ENCODE measurements at regions not wholly inside any gene's neighbourhood (a gene's known extent, or its start where the extent isn't known, plus 50 kb on each side); places are given as distances from the start of the nearest gene placed in this dataset.

DNA sequence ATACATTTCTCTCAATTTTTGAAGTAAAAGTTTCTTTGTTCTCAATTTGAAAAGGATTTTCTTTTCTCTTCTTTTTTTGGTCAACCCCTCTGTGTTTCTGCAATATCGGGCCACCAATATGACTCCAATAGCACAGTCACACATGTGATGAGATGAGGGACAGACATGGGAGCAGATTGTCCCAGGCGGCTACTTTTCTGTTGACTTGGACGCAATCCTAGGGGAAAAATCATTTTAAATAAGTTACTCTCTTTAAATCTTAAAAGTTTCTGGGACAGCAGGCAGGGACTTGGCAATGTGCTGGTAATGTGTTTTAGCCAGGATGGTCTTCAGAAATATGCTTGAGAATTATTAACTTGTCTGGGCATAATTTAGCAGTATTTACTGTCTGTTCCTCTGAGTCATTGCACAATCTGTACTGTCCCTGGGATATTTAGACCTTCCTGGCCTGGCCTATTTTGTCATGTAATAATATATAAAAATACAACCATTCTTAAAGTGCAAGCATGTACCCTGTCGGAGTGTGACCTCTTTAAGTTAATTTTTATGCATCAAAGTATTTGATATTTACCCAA lies 388.5 kb upstream of the FANCL start:
- Histone ChIP-seq H3K27ac (ENCODE audit: low read length) (no peak overlapping the region), H3K4me1 (ENCODE audit: control insufficient read depth, insufficient read depth, low read length) (peaks cover 17% of the 10 kb centered on the region), H3K4me3 (ENCODE audit: low read depth in 2 of 2, low read length in 2 of 2) (no peak overlapping the region), H3K27me3 (ENCODE audit: control insufficient read depth, insufficient read depth, low read length) (no peaks in the 10 kb centered on the region), H3K9me3 (ENCODE audit: control insufficient read depth, insufficient read depth, low read depth, low read length) (no peaks in the 10 kb centered on the region), H3K36me3 (ENCODE audit: control insufficient read depth, insufficient read depth, low read length) (no peaks in the 10 kb centered on the region)
- no peak for DNase-seq (ENCODE audit: low read depth, low spot score)
- no peak for ATAC-seq
- in situ Hi-C loops (cut with HindIII; ENCODE audit: low pct_unique_long_range_greater_than_20kb, low sequenced_read_pairs) = no loop called here
- BruUV-seq (replicated peaks) = no TSS peak
- intact Hi-C loops (cut with micrococcal nuclease; ENCODE audit: unreplicated experiment) = no loop called here
- ChIA-PET CTCF (no interaction called here), POLR2A (interaction anchor here (0.6 kb wide), 1 partner anchor 27 kb away, joined by 4 read pairs; no protein-coding TSS in a partner anchor)
- TF ChIP-seq, protein P1, sequence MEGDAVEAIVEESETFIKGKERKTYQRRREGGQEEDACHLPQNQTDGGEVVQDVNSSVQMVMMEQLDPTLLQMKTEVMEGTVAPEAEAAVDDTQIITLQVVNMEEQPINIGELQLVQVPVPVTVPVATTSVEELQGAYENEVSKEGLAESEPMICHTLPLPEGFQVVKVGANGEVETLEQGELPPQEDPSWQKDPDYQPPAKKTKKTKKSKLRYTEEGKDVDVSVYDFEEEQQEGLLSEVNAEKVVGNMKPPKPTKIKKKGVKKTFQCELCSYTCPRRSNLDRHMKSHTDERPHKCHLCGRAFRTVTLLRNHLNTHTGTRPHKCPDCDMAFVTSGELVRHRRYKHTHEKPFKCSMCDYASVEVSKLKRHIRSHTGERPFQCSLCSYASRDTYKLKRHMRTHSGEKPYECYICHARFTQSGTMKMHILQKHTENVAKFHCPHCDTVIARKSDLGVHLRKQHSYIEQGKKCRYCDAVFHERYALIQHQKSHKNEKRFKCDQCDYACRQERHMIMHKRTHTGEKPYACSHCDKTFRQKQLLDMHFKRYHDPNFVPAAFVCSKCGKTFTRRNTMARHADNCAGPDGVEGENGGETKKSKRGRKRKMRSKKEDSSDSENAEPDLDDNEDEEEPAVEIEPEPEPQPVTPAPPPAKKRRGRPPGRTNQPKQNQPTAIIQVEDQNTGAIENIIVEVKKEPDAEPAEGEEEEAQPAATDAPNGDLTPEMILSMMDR (IDR thresholded peaks at IDR 0.05) = no peak
- TF ChIP-seq SIN3A (IDR thresholded peaks at IDR 0.05; ENCODE audit: borderline replicate concordance, insufficient read depth, low read depth, low read length) = no peak
- no peak for TF ChIP-seq POLR2AphosphoS5 (IDR thresholded peaks at IDR 0.05; ENCODE audit: low read depth, low read length)
- TF ChIP-seq TCF7L2 (IDR thresholded peaks at IDR 0.05; ENCODE audit: low read depth, low read length) = no peak
- TF ChIP-seq, protein P2, sequence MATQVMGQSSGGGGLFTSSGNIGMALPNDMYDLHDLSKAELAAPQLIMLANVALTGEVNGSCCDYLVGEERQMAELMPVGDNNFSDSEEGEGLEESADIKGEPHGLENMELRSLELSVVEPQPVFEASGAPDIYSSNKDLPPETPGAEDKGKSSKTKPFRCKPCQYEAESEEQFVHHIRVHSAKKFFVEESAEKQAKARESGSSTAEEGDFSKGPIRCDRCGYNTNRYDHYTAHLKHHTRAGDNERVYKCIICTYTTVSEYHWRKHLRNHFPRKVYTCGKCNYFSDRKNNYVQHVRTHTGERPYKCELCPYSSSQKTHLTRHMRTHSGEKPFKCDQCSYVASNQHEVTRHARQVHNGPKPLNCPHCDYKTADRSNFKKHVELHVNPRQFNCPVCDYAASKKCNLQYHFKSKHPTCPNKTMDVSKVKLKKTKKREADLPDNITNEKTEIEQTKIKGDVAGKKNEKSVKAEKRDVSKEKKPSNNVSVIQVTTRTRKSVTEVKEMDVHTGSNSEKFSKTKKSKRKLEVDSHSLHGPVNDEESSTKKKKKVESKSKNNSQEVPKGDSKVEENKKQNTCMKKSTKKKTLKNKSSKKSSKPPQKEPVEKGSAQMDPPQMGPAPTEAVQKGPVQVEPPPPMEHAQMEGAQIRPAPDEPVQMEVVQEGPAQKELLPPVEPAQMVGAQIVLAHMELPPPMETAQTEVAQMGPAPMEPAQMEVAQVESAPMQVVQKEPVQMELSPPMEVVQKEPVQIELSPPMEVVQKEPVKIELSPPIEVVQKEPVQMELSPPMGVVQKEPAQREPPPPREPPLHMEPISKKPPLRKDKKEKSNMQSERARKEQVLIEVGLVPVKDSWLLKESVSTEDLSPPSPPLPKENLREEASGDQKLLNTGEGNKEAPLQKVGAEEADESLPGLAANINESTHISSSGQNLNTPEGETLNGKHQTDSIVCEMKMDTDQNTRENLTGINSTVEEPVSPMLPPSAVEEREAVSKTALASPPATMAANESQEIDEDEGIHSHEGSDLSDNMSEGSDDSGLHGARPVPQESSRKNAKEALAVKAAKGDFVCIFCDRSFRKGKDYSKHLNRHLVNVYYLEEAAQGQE (IDR thresholded peaks at IDR 0.05; ENCODE audit: insufficient read depth in 1 of 2, low read depth in 2 of 2, low read length in 1 of 2) = no peak

DNA sequence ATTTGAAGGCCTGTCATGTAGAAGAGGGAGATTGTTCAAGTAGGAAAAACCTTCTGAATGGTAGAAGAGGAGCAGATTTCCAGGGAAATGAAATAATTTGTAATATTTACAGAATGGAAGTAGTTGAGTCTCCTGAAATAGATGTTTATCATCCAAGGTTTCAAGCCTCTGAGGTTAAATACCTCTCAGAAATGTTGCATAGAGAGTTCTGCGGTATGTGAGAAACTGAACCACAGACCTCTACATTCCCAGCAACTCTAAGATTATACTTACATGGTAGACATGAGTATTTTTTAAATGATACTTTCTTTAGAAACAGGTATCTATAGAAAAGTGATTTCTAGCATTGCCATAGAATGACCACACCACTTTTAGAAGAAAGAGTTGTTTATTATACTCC lies 379.8 kb upstream of the FANCL start:
- Histone ChIP-seq H3K27ac (ENCODE audit: low read length) (no peak overlapping the region), H3K27me3 (ENCODE audit: control insufficient read depth, insufficient read depth, low read length) (no peaks in the 10 kb centered on the region), H3K36me3 (ENCODE audit: control insufficient read depth, insufficient read depth, low read length) (no peaks in the 10 kb centered on the region), H3K9me3 (ENCODE audit: control insufficient read depth, insufficient read depth, low read depth, low read length) (no peaks in the 10 kb centered on the region), H3K4me3 (ENCODE audit: low read depth in 2 of 2, low read length in 2 of 2) (no peak overlapping the region), H3K4me1 (ENCODE audit: control insufficient read depth, insufficient read depth, low read length) (no peaks in the 10 kb centered on the region)
- in situ Hi-C loops (cut with HindIII; ENCODE audit: low pct_unique_long_range_greater_than_20kb, low sequenced_read_pairs) = no loop called here
- no TSS peak for BruUV-seq (replicated peaks)
- ATAC-seq = no peak
- DNase-seq (ENCODE audit: low read depth, low spot score) = no peak
- ChIA-PET CTCF (no interaction called here), POLR2A (no interaction called here)
- no peak for TF ChIP-seq POLR2AphosphoS5 (IDR thresholded peaks at IDR 0.05; ENCODE audit: low read depth, low read length)
- no peak for TF ChIP-seq TCF7L2 (IDR thresholded peaks at IDR 0.05; ENCODE audit: low read depth, low read length)
- TF ChIP-seq, protein P2 (IDR thresholded peaks at IDR 0.05; ENCODE audit: insufficient read depth in 1 of 2, low read depth in 2 of 2, low read length in 1 of 2) = no peak
- no peak for TF ChIP-seq SIN3A (IDR thresholded peaks at IDR 0.05; ENCODE audit: borderline replicate concordance, insufficient read depth, low read depth, low read length)
- TF ChIP-seq, protein P1 (IDR thresholded peaks at IDR 0.05) = no peak
- intact Hi-C loops (cut with micrococcal nuclease; ENCODE audit: unreplicated experiment) = no loop called here
